Head of caudate nucleus (tissue), 42 donors: ENCODE measurements at regions not wholly inside any gene's neighbourhood (a gene's known extent, or its start where the extent isn't known, plus 50 kb on each side); places are given as distances from the start of the nearest gene placed in this dataset.

Experiments used
- DNase-seq, 42 donors: peaks; one replicate each; pipeline versions ENCODE4 v3.0.0 to v3.0.0-alpha.2; 2020 to 2021; ENCODE audit warnings: mixed read lengths in 7 of 42
- intact Hi-C: fragments of 100-400 bp; cut with DNase I; formaldehyde crosslinking; loops from one replicate; pipeline ENCODE4 v1.15.0; 2022

DNA sequence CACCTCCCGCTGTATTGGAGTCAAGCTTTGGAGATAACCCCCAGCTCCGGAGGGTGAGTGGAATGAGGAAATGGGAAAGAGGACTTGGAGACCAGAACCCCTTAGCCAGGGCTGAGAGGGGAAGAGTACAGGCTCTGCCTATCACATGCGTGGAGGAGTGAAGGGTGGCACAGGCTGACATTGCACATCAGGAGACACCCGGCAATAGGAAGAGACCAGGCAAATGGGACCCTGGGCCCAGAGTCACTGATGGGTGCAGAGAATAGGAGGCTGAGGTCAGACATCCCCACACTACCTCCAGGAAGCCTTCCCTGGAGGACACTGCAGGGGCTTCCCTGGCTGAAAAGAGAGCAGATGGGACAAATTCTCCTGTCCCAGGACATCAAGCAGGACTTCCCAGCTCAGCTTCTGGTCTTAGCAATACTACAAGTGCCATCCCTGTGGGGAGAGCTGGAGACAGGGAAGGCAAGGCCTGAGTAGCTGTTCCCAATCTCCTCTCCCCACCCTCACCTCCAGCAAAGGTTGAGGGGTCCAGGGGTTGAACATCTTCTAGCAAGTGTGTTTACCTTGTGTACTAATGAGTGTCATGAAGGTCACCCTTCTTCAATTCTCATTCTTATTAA lies 160.7 kb downstream of the BUD13 start:
- intact Hi-C loops, result no loop called here
- peak in 2 of 42 donors; percentile 15 to 25 for DNase-seq

DNA sequence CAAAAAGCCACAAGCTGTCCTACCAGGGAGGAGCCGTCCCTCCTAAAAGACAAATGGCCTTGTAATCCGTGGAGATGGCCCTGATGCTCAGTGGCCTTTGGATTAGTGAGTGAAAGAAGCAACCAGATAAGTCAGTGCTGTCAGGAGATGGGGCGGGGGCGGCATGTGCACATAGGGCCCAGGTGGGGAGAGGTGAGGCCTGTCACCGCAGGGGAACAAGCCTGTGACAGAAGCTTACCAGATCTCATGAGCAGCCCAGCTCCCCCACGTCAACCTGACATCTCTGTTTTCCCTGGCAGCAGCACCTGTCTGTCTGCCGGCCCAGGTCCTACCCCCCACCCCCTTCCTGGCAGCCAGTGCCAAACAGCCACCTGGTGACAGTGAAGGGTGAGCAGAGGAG lies 162.6 kb downstream of the BUD13 start:
- intact Hi-C loops, result no loop called here
- peak in 2 of 42 donors; percentile 5 to 19 for DNase-seq

DNA sequence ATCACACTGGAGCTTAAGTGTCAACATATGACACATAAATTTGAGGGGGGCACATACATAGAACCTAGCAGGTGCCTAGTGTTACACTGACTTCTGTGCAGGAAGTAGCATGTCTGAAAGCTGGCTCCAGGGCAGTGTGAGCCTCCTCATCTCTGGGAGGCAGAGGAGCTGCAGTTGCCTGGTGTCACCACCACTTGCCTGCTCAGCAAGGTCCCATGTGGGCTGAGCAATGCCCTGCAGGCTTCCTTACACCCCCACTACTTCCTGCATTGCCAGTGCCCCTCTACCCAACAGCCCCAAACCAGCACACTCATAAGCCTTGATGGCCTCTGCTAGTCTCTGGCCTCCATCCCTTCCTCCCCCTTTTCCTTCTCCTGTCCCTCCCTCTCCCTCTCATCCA lies 165.8 kb downstream of the BUD13 start:
- intact Hi-C loops, result no loop called here
- peak in 2 of 42 donors; percentile 13 for DNase-seq

DNA sequence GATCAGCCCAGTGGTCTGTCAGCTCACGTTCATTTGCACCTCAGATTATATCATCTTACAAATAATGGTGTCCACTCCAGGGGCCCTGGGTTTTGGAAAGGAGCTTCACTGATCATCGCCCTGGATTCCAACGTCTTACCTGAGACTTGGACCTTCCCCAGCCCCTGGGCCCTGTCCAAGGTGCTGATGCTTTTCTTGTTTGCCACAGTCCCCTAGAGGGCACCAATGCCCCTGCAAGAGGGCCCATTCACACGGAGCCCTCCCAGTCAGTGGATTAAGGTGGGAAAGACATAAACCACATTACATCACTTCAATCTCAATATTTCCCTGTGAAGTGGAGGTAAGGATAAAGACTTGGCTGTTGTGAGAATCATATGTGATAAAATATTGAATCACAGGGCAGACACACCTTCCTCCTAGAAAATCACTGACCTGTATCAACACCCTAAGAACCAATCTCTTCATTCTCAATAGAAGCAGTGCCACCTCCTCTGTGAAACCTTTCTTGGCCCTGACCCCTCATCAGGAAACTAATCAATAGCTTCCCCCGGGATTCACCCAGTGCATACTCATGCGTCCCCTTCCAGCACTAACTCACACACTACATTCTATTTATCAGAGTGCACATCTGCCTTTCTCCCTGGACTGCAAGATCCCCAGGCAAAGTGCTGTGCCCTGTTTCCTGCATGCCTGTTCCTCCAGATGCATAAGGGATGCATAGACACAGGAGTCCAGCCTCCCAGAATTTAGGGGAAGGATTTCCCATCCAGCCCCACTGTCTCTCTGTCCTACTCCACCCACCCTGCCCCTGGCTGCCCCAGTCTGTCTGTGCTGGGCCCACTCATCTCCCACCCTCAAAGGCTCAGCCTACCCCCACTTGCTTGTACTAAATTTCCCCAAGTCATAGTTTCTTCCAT lies 167.0 kb downstream of the BUD13 start:
- intact Hi-C loops, result no loop called here
- DNase-seq, result peak in 19 of 42 donors; percentile 11 to 53 (median 22)

DNA sequence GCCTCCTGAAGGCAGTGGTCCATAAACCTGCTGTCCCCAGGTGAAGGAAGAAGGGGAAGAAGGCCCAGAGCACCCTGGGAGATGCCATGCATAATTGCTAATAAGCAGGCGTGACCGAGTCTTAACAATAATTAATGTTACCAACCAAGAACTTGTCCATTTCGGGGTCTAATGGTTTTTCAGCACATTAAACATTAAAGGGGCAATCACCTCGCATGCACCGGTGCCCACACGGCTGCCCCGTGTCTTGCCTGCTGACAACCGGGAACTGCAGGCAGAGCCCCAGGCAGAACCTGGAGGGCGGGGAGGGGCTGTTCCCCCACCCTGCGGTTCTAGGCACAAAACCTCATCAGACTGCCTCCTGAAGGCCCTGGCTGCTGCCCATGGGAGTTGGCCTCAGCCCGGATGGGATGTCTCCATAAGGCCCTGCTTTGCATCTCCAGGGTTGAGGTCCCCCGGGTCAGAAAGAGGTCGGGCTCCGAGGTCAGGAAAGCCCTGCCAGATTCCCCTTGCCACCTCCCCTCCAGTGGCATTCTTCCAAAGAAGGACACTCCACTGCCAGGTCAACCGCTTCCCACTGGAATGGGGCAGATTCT lies 169.0 kb downstream of the BUD13 start:
- peak in 4 of 42 donors; percentile 14 to 23 (median 22) for DNase-seq
- intact Hi-C loops, result no loop called here

DNA sequence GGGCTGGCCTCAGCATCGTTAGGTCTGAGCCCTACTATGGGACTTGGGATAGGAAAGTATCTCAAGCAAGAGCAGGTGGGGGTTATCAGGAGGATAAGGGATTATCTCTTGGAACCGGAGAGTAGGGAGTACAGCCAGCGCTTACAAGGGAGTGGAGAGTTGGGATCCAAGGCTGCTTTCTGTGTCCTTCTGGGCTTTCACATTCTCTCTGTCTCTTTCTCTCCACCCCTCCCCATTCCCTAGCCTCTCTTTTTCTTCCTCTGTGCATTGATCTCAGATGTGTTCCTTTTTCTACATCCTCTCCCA lies 170.2 kb downstream of the BUD13 start:
- peak in 1 of 42 donors; percentile 3 for DNase-seq
- intact Hi-C loops, result no loop called here

DNA sequence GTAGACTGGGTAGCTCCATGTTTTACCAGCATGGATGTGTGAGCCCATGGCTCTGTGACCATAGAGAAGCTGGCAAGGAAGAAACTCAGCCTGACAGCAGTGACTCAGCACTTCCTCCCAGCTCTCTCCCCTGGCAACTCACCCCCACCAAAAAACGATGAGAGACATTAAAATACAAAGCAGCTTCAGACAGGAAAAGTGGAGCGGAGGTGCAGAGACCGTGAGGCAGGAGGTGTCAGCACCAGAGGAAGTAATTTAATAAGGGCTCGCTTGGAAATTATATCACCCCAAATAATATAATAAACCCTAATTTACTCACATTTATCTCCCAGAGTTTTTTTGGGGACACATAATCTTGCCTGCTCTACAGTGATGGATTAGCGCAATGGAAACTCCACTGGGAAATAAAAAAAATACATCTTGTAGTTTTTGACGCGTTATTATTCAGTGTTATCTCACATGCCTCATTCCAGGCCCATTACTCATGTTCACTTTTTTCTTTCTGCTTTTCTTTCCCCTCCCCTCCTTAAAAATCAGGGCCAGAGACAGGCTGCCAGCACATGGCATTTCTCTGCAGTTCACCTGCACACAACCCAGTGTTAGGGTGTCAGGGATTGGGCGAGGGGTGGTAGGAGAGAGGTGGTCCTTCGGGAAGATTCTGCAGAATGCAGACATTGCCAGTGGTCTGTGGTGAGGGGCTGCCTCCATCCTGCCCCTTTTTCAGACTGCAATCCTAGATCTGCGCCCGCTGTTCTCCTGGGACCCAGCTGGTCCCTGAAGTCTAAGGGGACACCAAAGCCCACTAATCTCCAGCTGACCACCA lies 170.8 kb downstream of the BUD13 start:
- intact Hi-C loops, result no loop called here

DNA sequence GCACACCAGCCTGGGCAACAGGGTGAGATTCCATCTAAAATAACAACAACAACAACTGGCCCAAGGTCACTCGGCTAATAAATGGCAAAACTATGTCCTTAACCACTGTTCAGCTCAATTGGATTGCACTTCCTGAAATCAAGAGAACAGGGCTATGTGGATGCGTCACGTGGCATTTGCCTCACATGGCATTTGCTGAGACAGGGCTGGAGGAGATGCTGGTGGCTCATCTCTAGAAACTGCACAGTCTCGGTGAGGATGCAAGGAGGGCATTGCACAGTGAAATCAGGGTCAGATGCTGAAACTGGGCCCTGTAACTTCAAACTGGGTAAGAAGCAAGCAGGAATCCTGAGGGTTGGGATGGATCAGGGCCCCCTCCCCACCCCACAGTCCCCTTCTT lies 171.9 kb downstream of the BUD13 start:
- peak in 2 of 42 donors; percentile 14 to 31 for DNase-seq
- intact Hi-C loops, result no loop called here

More for the DNA sequence above, 170.8 kb downstream of the BUD13 start:
- peak in 39 of 42 donors; percentile 5 to 83 (median 48) for DNase-seq

DNA sequence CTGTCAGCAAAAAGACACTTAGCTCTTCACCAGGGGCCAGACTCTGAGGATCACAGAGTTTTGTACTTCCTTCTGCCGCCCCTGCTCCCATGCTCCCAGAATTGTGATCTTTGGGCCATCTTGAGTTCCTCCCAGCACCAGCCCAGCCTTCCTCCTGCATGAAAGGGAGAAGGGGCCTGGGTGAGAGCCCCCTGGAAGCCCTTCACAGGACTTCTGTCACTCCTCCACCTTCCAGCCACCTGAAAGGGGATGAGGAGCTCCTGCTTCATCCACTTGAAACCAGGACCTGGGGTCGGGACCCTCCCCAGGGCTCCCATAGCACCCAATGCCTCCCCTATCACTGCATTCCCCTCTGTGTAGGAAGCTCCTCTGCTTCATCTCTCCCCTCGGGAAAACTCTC lies 174.2 kb downstream of the BUD13 start:
- DNase-seq, result peak in 1 of 42 donors; percentile 3
- intact Hi-C loops, result no loop called here

DNA sequence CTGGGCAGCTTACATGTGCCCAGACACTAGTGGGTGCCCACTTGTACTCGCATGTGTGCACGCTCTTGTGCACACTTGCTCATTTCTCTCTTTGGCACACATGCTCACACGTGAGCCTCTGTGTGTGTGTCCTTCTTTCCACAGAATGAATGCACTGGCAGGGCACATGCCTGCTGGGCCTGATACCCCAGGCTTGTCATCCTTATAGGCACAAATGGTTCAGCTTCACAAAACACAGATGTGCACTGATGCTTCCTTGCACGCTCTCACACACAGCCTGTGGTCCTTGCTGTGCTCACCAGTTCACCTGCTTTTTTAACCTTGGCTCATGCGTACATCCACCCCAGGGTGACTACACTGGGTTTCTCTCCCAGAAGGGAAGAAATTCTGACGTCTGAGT lies 174.8 kb downstream of the BUD13 start:
- intact Hi-C loops, result no loop called here
- DNase-seq, result peak in 1 of 42 donors; percentile 6

DNA sequence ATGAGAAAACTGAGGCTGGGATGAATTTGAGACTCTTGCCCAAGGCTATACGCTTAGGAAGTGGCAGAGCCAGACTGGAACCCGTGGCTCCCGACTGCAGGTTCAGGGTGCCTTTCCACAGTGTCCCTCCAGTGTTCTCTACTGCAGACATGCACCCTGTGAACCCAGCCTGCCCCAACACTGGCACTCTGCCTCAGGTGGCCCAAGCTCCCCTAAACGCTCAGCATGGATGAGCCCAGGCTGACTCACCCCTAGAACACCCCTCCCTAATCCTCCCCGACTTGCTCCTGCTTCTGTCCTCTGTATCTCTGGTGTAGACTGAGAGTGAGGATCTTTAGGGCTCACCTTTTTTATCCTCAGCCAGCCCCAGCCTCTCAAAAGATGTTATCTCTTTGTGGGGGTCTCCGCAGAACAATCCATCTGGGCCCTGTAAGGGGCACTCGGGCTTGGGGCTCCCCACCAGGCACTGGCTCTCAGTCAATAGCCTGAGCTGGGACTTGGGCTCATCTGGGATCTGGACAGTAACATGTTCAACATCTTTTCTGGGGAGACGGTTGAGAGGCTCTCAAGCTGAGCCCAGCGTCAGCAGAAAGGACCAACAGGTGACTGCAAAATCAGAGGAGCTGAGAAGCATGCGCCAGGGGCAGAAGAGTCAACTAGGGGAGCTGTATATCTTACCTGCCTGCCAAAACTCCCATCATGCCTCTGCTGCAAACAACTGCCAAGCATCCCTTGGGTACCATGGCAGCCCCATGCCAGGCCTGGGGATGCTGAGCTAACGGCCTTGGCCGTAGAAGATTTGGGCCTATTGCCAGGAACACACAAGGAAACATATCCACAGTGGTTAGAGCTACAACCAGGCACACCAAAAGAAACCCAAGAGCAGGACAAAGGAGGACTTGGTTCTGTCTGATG lies 176.2 kb downstream of the BUD13 start:
- DNase-seq, result peak in 1 of 42 donors; percentile 4

DNA sequence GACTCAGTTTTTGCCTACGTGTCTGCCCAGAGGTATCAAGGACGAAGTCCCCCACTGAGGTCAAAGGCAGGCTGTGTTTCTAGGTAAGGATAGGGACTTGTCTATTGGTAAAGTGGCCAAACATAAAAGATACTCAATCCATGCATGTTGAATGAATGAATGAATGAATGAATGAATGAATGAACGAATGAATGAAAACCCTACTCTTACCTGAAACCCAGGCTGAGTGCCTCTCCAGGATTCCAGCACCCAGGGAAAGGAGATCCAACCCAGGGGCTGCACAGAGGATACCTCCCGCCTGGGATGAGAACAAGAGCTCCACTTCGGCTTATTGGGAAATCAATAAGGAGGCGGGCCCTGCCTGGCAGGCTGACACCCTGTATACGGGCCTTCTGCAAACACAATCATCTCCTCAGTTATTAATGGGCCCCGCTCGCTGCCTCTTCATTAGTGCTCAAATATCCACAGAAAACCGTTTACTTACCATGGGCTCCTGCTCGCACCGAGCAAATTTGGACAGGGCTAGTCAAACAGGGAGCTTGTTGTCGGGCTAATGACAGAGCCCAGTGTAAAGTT lies 177.4 kb downstream of the BUD13 start:
- intact Hi-C loops, result no loop called here
- no peak for DNase-seq

More for the DNA sequence above, 176.2 kb downstream of the BUD13 start:
- intact Hi-C loops, result no loop called here

DNA sequence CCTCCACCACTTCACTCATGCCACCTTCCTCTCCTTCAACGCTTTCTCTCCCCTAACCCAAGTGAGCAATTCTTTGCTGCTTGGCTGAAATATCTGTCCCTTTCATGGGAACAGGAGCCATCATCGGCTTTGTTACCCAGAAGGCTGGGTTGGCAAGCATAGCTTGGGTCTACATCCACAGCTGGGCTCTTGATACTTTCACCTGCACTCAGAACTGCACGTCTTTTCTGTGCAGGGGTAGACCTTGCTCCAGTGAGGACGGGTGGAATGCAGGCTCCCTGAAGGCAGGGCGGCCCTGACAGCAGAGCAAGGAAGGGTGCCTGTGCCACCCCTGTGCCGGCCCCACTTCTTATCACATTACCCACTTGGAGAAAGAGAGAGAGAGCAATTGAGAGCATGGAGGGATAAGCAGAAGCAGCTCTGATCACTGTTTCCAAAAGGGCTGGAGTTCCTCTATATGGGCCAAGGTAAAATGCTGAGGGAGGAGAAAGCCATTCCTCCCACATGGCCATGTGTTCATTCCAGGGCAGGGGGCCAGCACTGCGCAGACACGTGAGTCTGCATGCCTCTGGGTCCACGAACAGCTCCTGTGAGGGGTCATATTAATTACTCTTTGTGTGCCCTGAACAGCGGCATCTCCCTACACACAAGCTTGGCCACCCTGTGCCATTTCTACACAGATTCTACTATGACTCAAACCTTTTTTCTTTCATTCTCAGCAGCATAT lies 181.8 kb downstream of the BUD13 start:
- intact Hi-C loops, result no loop called here
- DNase-seq, result no peak

DNA sequence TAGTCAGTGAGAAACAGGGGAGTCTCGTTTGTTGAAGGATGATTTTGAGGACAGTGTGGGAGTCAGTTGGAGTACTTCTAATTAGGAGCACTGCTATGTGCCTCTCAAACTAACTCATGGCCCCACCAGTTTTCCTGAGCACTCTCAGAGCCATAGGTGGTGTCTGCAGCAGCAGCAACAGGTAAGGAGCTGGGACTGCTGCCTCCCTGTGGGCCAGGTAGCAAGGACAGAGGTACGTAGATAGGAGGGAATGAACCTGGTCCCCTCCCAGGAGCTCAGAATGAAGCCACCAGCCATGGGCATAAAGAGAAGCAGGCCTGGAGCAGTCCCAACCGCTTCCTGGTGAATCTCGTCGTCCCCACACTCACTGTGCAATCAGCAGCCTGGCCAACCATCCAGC lies 183.4 kb downstream of the BUD13 start:
- no peak for DNase-seq
- intact Hi-C loops, result no loop called here

DNA sequence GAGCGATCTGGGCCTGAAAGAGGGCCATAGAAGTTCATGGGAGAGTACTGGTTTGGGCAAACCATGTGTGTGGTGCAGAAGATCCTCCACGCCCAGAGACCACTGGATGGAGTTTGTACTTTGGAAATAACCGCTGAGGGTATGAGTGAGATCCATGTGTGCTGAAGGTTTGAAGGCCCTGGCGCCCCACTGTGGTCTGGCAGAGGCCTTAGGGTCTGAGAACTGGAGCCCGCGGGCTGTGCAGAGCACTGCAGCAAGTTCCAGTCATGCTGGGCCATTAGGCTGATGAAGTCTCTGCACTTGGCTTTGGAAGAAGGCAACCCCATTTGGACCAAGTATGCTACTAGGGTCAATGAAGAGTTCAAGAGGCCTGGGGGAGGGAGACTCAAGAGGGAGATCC lies 186.4 kb downstream of the BUD13 start:
- intact Hi-C loops, result no loop called here
- DNase-seq, result no peak

DNA sequence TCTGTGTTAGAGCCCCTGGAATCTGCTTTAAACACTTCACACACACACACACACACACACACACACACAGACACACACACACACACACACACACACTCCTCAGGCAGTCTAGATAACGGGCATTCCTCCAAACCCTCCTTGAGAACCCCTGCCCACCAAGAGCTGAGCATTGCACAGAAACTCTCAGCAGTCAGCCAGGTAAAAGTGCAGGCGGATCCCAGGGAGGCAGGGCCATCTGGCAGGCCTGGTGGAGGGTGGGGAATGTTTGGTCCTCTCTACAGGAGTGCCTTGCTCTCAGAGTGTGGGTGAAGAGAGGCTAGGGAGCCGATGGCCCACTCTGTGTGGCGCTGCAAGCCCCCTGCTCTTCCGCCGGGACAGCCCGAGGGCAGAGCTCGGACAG lies 190.2 kb downstream of the BUD13 start:
- no peak for DNase-seq
- intact Hi-C loops, result no loop called here

DNA sequence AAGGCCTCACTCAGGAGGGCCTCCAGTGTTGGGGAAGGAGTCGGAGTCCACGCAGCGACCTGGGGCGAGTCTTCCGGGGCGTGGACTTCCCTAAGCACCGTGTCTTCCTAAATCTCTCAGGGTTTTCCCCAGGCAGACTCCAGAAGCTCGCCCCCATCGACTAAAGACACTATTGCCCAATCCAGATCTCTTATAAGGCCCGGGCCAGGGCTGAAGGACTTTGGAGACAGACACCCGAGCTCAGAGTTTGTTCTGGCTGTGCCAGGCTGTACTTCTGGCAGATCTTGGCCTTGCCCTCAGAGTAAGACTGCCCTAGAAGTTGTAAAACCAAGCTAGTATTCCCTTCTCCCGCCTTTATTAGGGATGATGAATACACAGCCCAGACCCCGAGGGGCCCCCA lies 191.4 kb downstream of the BUD13 start:
- no peak for DNase-seq
- intact Hi-C loops, result no loop called here
